Heart left ventricle (tissue), 16 donors: ENCODE measurements at regions not wholly inside any gene's neighbourhood (a gene's known extent, or its start where the extent isn't known, plus 50 kb on each side); places are given as distances from the start of the nearest gene placed in this dataset.

Source experiments
- ATAC-seq, 4 donors: fragments of 200-7000 bp; cut with Tn5 transposase; one replicate each; pipeline ENCODE4 v1.9.1; 2020 to 2022; ENCODE audit warnings: moderate library complexity in 4 of 4, mild to moderate bottlenecking in 3 of 4, moderate number of reproducible peaks in 1 of 4
- DNase-seq, 5 donors: peaks; one replicate each; pipeline ENCODE4 v3.0.0-alpha.2; 2020
- H3K27ac ChIP-seq, 12 donors: fragments of 200-600 bp; sonication (generic) in 4 of 12; one replicate each; pipeline versions ENCODE4 v1.5.0 to v1.8.0; 2016 to 2022; ENCODE audit warnings: mild to moderate bottlenecking in 2 of 12
- H3K27me3 ChIP-seq, 9 donors: fragments of 200-600 bp; sonication (generic) in 2 of 9; one replicate each; pipeline versions ENCODE4 v1.5.1 to v1.8.0; 2016 to 2022; ENCODE audit warnings: mild to moderate bottlenecking in 3 of 9
- H3K36me3 ChIP-seq, 9 donors: fragments of 200-600 bp; sonication (generic) in 2 of 9; one replicate each; pipeline versions ENCODE4 v1.5.0 to v1.8.0; 2018 to 2022; ENCODE audit warnings: mild to moderate bottlenecking in 2 of 9
- H3K4me1 ChIP-seq, 12 donors: fragments of 200-600 bp; sonication (generic) in 4 of 12; one replicate each; pipeline versions ENCODE4 v1.5.0 to v1.8.0; 2016 to 2022; ENCODE audit warnings: mild to moderate bottlenecking in 3 of 12
- H3K4me3 ChIP-seq, 12 donors: fragments of 200-600 bp; sonication (generic) in 4 of 12; one replicate each; pipeline versions ENCODE4 v1.5.0 to v1.8.0; 2017 to 2022; ENCODE audit warnings: mild to moderate bottlenecking in 9 of 12, moderate library complexity in 4 of 12
- H3K9me3 ChIP-seq, 12 donors: fragments of 200-600 bp; sonication (generic) in 4 of 12; one replicate each; pipeline versions ENCODE4 v1.5.0 to v1.8.0; 2016 to 2022; ENCODE audit warnings: mild to moderate bottlenecking in 1 of 12
- POLR2A ChIP-seq, 2 donors: fragments of 450-650 bp; IDR thresholded peaks; one replicate each; pipeline ENCODE4 v1.6.1; 2017; ENCODE audit warnings: antibody characterized with exemption in 2 of 2, mild to moderate bottlenecking in 2 of 2, moderate library complexity in 2 of 2
- WGBS, 4 donors: extraction: QIAGEN DNeasy Blood & Tissue Kit in 2 of 4; methylation state at CpG; one replicate each; pipeline versions ENCODE4 v1.1.5 to v1.1.7; 2013 to 2018; 5-methylcytosine and 5-hydroxymethylcytosine counted together
- intact Hi-C, 10 donors: fragments of 100-400 bp; cut with DNase I; formaldehyde crosslinking; loops; one replicate each; pipeline versions ENCODE4 v1.11.1 to v1.14.2; 2022
- TF ChIP-seq, protein P1 (sequence below), 12 donors: fragments of 200-600 bp; sonication (generic) in 4 of 12; IDR thresholded peaks; one replicate each; pipeline versions ENCODE4 v1.5.0 to v1.8.0; 2018 to 2022; ENCODE audit warnings: antibody characterized with exemption in 12 of 12, mild to moderate bottlenecking in 5 of 12
- donor health status: ischemic (EF 13 %, LVEDD 7.1; RV severe dilation, severe dysfunction).
- donor health status: healthy with polysubstance abuse.
- donor health status: DM: no; HTN: yes; CAD: no.
- donor health status: DM: no; HTN: no; CAD: no.
- donor health status: ischemic (EF 25% LVEDD 6.9; RV normal size, moderate dysfunction).
- donor health status: ischemic (EF 25% LVEDD 5.7; RV mildly dilated, moderate dysfunction).
- donor health status: healthy.
- donor health status: DM: yes; HTN: yes; CAD: no.
- donor health status: ischemic (EF 35%, LVEDD 5.7; RV mildly dilated, moderate dysfunction).
- donor health status: nonischemic (EF 11% LVEDD 7.7; RV severe dilation, severe dysfunction).
- donor health status: DM: yes; HTN: yes; CAD: no.
- donor health status: PGD.
- donor health status: ischemic (EF 29% LVEDD 5.4; RV normal size, mild dysfunction).
- donor health status: nonischemic (EF 23%, LVEDD 6.1; RV moderate dilation, normal function).

DNA sequence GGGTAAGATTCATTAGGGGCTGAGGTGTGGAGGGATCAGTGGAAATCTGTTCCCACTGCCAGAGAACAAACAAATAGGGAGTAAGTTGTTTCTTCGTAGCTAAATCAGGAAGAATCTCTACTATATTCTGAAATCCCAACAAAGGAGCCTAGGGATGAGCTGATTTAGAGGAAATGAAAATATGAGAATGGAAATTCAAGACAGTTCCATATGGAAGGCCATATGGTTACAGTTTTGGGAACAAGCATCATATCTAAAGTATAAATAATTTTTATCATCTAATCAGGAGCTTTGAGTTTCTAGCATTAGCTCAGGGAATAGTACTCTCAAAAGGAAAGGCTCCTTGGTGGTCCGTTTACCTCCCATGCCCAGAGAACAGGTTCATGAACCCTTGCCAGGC lies 218.2 kb downstream of the AASDH start:
- H3K4me1 ChIP-seq, result no peaks in the 10 kb centered on the region
- H3K27me3 ChIP-seq, result no peaks in the 10 kb centered on the region
- no peak overlapping the region for H3K27ac ChIP-seq
- peaks cover 0 to 14% (median 1%) of the 10 kb centered on the region in 12 donors for H3K9me3 ChIP-seq
- no peak for ATAC-seq
- DNase-seq, result no peak
- no peak overlapping the region for H3K4me3 ChIP-seq
- TF ChIP-seq POLR2A (IDR thresholded peaks at IDR 0.05), result no peak
- TF ChIP-seq, protein P1, sequence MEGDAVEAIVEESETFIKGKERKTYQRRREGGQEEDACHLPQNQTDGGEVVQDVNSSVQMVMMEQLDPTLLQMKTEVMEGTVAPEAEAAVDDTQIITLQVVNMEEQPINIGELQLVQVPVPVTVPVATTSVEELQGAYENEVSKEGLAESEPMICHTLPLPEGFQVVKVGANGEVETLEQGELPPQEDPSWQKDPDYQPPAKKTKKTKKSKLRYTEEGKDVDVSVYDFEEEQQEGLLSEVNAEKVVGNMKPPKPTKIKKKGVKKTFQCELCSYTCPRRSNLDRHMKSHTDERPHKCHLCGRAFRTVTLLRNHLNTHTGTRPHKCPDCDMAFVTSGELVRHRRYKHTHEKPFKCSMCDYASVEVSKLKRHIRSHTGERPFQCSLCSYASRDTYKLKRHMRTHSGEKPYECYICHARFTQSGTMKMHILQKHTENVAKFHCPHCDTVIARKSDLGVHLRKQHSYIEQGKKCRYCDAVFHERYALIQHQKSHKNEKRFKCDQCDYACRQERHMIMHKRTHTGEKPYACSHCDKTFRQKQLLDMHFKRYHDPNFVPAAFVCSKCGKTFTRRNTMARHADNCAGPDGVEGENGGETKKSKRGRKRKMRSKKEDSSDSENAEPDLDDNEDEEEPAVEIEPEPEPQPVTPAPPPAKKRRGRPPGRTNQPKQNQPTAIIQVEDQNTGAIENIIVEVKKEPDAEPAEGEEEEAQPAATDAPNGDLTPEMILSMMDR (IDR thresholded peaks at IDR 0.05), result no peak
- no peaks in the 10 kb centered on the region for H3K36me3 ChIP-seq
- intact Hi-C loops, result no loop called here
- 76 to 91% (median 86%) methylated on average over 2 of the region's 2 CpGs for WGBS, 4 donors

DNA sequence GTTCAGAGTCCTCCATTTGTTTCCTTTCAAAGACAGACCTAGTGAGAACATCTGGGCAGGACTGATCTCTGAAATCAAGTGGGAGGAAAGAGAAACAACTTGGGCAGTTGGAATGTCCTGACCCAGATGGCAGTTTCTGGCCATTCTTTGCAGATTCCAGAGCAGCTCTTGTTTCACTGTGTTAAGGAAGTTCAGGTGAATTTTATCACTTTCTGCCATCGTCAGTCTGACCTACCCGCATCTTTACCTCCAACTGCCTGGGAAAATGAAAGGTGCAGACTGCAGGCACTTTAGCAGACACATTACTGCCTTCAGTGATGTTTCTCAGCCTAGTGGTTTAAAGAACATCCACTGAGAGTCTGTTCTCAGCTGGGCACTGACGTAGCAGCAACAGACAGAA lies 216.2 kb downstream of the CEP135 start:
- H3K4me3 ChIP-seq, result no peak overlapping the region
- DNase-seq, result no peak

DNA sequence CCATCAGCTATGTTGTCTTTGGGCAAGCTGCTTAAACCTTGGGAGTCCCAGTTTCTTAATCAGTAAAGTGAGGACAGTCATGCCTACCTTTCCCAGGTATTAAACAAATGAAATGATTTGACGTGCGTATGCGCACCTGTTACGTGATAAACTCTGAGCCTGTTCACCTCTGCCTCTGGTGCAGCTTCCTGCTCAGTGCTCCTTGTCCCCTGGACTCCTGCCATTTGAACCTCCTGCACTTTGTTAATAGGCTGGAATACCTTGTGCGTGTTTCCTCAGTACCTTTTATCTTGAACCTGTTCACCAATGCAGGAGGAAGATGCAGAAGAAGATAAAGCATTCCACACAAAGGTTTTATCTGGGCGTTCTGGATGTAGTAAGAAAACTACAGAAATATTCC lies 211.9 kb downstream of the CEP135 start:
- DNase-seq, result no peak

More for the DNA sequence above, 216.2 kb downstream of the CEP135 start:
- no peak for ATAC-seq
- Histone ChIP-seq H3K27ac (no peak overlapping the region), H3K9me3 (peaks cover 0 to 14% (median 1%) of the 10 kb centered on the region in 12 donors), H3K27me3 (no peaks in the 10 kb centered on the region), H3K4me1 (no peaks in the 10 kb centered on the region), H3K36me3 (no peaks in the 10 kb centered on the region)
- WGBS, 4 donors, result 60 to 74% (median 67%) methylated on average over 3 of the region's 3 CpGs
- intact Hi-C loops, result no loop called here
- no peak for TF ChIP-seq POLR2A (IDR thresholded peaks at IDR 0.05)
- TF ChIP-seq, protein P1 (IDR thresholded peaks at IDR 0.05), result no peak

DNA sequence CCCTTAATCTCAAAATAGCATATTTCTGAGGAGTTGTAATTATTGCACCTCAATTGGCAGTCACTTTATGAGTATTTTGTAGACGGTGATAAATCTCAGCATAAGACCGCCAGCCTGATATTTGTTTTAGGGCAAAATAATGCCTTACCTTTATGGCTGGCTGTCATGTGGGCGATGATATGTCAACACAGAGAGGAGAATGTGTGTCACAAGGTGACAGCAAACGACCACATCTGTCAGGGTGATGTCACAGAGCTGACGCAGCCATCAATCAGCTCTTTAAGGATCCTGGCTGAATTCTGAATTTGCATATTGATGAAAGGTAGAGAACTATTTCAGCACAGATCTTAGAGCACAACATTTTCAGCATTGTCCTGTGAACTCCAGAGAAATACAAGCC lies 209.7 kb downstream of the CEP135 start:
- H3K27ac ChIP-seq, result no peak overlapping the region
- H3K36me3 ChIP-seq, result no peaks in the 10 kb centered on the region
- peaks cover 0 to 4% (median 0%) of the 10 kb centered on the region in 9 donors for H3K27me3 ChIP-seq
- H3K4me1 ChIP-seq, result no peaks in the 10 kb centered on the region
- intact Hi-C loops, result no loop called here
- ATAC-seq (no peak), DNase-seq (no peak)
- TF ChIP-seq, protein P1 (IDR thresholded peaks at IDR 0.05), result no peak
- no peak for TF ChIP-seq POLR2A (IDR thresholded peaks at IDR 0.05)
- no peak overlapping the region for H3K4me3 ChIP-seq
- no peaks in the 10 kb centered on the region for H3K9me3 ChIP-seq
- 64 to 79% (median 75%) methylated on average over 5 of the region's 5 CpGs for WGBS, 4 donors

More for the DNA sequence above, 211.9 kb downstream of the CEP135 start:
- no peaks in the 10 kb centered on the region for H3K9me3 ChIP-seq
- no peaks in the 10 kb centered on the region for H3K27me3 ChIP-seq
- no peaks in the 10 kb centered on the region for H3K4me1 ChIP-seq
- ATAC-seq, result no peak
- TF ChIP-seq, protein P1 (IDR thresholded peaks at IDR 0.05), result no peak
- no peak for TF ChIP-seq POLR2A (IDR thresholded peaks at IDR 0.05)
- no peak overlapping the region for H3K27ac ChIP-seq
- intact Hi-C loops, result no loop called here
- no peaks in the 10 kb centered on the region for H3K36me3 ChIP-seq
- no peak overlapping the region for H3K4me3 ChIP-seq
- WGBS, 4 donors, result 73 to 91% (median 78%) methylated on average over 6 of the region's 6 CpGs
